ENCODE measurements at regions not wholly inside any gene's neighbourhood (a gene's known extent, or its start where the extent isn't known, plus 50 kb on each side); places are given as distances from the start of the nearest gene placed in this dataset.

GRCh38 chr7:49111706-49112105 lies 187.4 kb downstream of the CDC14C start:
- no peak for DNase-seq (ENCODE audit: low spot score in 2 of 2, unreplicated experiment in 2 of 2)
- Mint-ChIP-seq H3K4me3 (no peak overlapping the region), H3K9me3 (peaks cover 15% of the 10 kb centered on the region), H3K4me1 (no peaks in the 10 kb centered on the region), H3K27ac (no peak overlapping the region), H3K36me3 (no peaks in the 10 kb centered on the region), H3K27me3 (ENCODE audit: low read depth) (no peaks in the 10 kb centered on the region)
- no peak for TF ChIP-seq CTCF (IDR thresholded peaks at IDR 0.05; ENCODE audit: unreplicated experiment)

- Mint-ChIP-seq H3K27me3 (ENCODE audit: low read depth) (no peaks in the 10 kb centered on the region), H3K4me3 (no peak overlapping the region), H3K36me3 (no peaks in the 10 kb centered on the region), H3K4me1 (no peaks in the 10 kb centered on the region), H3K9me3 (peaks cover 11% of the 10 kb centered on the region), H3K27ac (no peak overlapping the region)
- no peak for TF ChIP-seq CTCF (IDR thresholded peaks at IDR 0.05; ENCODE audit: unreplicated experiment)
- DNase-seq (ENCODE audit: low spot score in 2 of 2, unreplicated experiment in 2 of 2), result no peak
These were observed 187.9 kb downstream of the CDC14C start for GRCh38 chr7:49112222-49112621.

- no peak for DNase-seq (ENCODE audit: low spot score in 2 of 2, unreplicated experiment in 2 of 2)
- H3K36me3 Mint-ChIP-seq, result no peaks in the 10 kb centered on the region
- peaks cover 11% of the 10 kb centered on the region for H3K9me3 Mint-ChIP-seq
- no peak for TF ChIP-seq CTCF (IDR thresholded peaks at IDR 0.05; ENCODE audit: unreplicated experiment)
- no peaks in the 10 kb centered on the region for H3K4me1 Mint-ChIP-seq
- H3K27ac Mint-ChIP-seq, result no peak overlapping the region
- H3K27me3 Mint-ChIP-seq (ENCODE audit: low read depth), result no peaks in the 10 kb centered on the region
- no peak overlapping the region for H3K4me3 Mint-ChIP-seq
These were observed 188.3 kb downstream of the CDC14C start for GRCh38 chr7:49112647-49113046.

GRCh38 chr7:49119706-49120105 lies 195.4 kb downstream of the CDC14C start:
- Mint-ChIP-seq H3K27ac (no peak overlapping the region), H3K4me1 (no peaks in the 10 kb centered on the region), H3K4me3 (no peak overlapping the region), H3K27me3 (ENCODE audit: low read depth) (peaks cover 2% of the 10 kb centered on the region), H3K36me3 (no peaks in the 10 kb centered on the region), H3K9me3 (peaks cover 14% of the 10 kb centered on the region)
- no peak for TF ChIP-seq CTCF (IDR thresholded peaks at IDR 0.05; ENCODE audit: unreplicated experiment)
- DNase-seq (ENCODE audit: low spot score in 2 of 2, unreplicated experiment in 2 of 2), result no peak

GRCh38 chr7:49125246-49125645 lies 200.9 kb downstream of the CDC14C start:
- Mint-ChIP-seq H3K9me3 (peaks cover 14% of the 10 kb centered on the region), H3K36me3 (no peaks in the 10 kb centered on the region), H3K4me1 (no peaks in the 10 kb centered on the region), H3K4me3 (no peak overlapping the region), H3K27me3 (ENCODE audit: low read depth) (peaks cover 2% of the 10 kb centered on the region), H3K27ac (no peak overlapping the region)
- TF ChIP-seq CTCF (IDR thresholded peaks at IDR 0.05; ENCODE audit: unreplicated experiment), result no peak
- no peak for DNase-seq (ENCODE audit: low spot score in 2 of 2, unreplicated experiment in 2 of 2)

GRCh38 chr7:49127359-49127913 lies 203.1 kb downstream of the CDC14C start:
- H3K27me3 Mint-ChIP-seq (ENCODE audit: low read depth), result no peaks in the 10 kb centered on the region

More at GRCh38 chr7:49127359-49127913, 203.1 kb downstream of the CDC14C start:
- no peak overlapping the region for H3K27ac Mint-ChIP-seq
- H3K36me3 Mint-ChIP-seq, result no peaks in the 10 kb centered on the region
- no peak for TF ChIP-seq CTCF (IDR thresholded peaks at IDR 0.05; ENCODE audit: unreplicated experiment)
- no peaks in the 10 kb centered on the region for H3K4me1 Mint-ChIP-seq
- DNase-seq (ENCODE audit: low spot score in 2 of 2, unreplicated experiment in 2 of 2), result no peak
- no peak overlapping the region for H3K4me3 Mint-ChIP-seq
- H3K9me3 Mint-ChIP-seq, result peaks cover 13% of the 10 kb centered on the region

Measured in mesothelial cell of epicardium (in vitro differentiated cells).